ENCODE measurements at regions not wholly inside any gene's neighbourhood (a gene's known extent, or its start where the extent isn't known, plus 50 kb on each side); places are given as distances from the start of the nearest gene placed in this dataset.

GRCh38 chr3:54033761-54034160 lies 88.6 kb upstream of the CACNA2D3 start:
- no peak overlapping the region for H3K27ac ChIP-seq (ENCODE audit: low read depth in 1 of 2, low read length in 1 of 2)
- H3K9ac ChIP-seq (ENCODE audit: insufficient read depth in 1 of 2, low read length in 2 of 2), result no peak overlapping the region
- TF ChIP-seq, protein P1, sequence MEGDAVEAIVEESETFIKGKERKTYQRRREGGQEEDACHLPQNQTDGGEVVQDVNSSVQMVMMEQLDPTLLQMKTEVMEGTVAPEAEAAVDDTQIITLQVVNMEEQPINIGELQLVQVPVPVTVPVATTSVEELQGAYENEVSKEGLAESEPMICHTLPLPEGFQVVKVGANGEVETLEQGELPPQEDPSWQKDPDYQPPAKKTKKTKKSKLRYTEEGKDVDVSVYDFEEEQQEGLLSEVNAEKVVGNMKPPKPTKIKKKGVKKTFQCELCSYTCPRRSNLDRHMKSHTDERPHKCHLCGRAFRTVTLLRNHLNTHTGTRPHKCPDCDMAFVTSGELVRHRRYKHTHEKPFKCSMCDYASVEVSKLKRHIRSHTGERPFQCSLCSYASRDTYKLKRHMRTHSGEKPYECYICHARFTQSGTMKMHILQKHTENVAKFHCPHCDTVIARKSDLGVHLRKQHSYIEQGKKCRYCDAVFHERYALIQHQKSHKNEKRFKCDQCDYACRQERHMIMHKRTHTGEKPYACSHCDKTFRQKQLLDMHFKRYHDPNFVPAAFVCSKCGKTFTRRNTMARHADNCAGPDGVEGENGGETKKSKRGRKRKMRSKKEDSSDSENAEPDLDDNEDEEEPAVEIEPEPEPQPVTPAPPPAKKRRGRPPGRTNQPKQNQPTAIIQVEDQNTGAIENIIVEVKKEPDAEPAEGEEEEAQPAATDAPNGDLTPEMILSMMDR (IDR thresholded peaks at IDR 0.05; ENCODE audit: control extremely low read depth, extremely low read depth), result no peak
- no peaks in the 10 kb centered on the region for H3K9me3 ChIP-seq (ENCODE audit: control insufficient read depth in 4 of 4, insufficient read depth in 3 of 4, low read length in 3 of 4)
- H3K27me3 ChIP-seq (ENCODE audit: control insufficient read depth in 3 of 3, insufficient read depth in 3 of 3, low read length in 2 of 3), result no peaks in the 10 kb centered on the region
- no peaks in the 10 kb centered on the region for H3K36me3 ChIP-seq (ENCODE audit: control insufficient read depth in 4 of 4, insufficient read depth in 4 of 4, low read length in 4 of 4)
- 87 to 91% methylated on average over 17 of the region's 17 CpGs for WGBS, 2 donors
- H3K4me1 ChIP-seq (ENCODE audit: control insufficient read depth in 5 of 5, insufficient read depth in 5 of 5, low read length in 5 of 5), result peaks cover 0 to 1% (median 0%) of the 10 kb centered on the region in 5 donors
- DNase-seq (no peak), ATAC-seq (ENCODE audit: insufficient read depth, low FRiP score) (no peak)
- no peak overlapping the region for H3K4me3 ChIP-seq

DNA sequence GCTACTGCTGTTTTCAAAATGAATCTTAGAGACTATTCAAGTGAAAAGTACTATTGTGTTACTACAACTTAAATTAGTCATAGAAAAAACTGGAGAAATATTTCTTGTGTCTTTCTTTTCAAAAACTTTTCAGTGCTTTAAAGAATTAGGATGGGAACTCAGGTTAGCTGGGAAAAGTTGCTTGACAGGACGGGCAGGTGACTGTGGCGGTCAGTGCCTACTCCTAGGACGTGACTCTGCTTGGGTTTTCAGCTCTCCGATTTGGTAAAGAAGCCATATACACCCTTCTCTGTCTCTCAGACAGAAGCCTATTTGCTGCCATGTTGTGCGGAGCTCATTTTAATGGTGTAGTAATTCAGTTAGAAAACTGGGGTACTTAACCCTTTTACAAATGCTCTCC lies 89.8 kb upstream of the CACNA2D3 start:
- H3K27me3 ChIP-seq (ENCODE audit: control insufficient read depth in 3 of 3, insufficient read depth in 3 of 3, low read length in 2 of 3), result no peaks in the 10 kb centered on the region
- no peak overlapping the region for H3K9ac ChIP-seq (ENCODE audit: insufficient read depth in 1 of 2, low read length in 2 of 2)
- no peaks in the 10 kb centered on the region for H3K9me3 ChIP-seq (ENCODE audit: control insufficient read depth in 4 of 4, insufficient read depth in 3 of 4, low read length in 3 of 4)
- no peak overlapping the region for H3K27ac ChIP-seq (ENCODE audit: low read depth in 1 of 2, low read length in 1 of 2)
- no peak for ATAC-seq (ENCODE audit: insufficient read depth, low FRiP score)
- DNase-seq, result peak in 1 of 3 donors; percentile 50
- no peaks in the 10 kb centered on the region for H3K36me3 ChIP-seq (ENCODE audit: control insufficient read depth in 4 of 4, insufficient read depth in 4 of 4, low read length in 4 of 4)
- no peak overlapping the region for H3K4me3 ChIP-seq
- peaks cover 0 to 2% (median 0%) of the 10 kb centered on the region in 5 donors for H3K4me1 ChIP-seq (ENCODE audit: control insufficient read depth in 5 of 5, insufficient read depth in 5 of 5, low read length in 5 of 5)
- TF ChIP-seq, protein P1 (IDR thresholded peaks at IDR 0.05; ENCODE audit: control extremely low read depth, extremely low read depth), result no peak
- WGBS, 2 donors, result 80 to 92% methylated on average over 5 of the region's 5 CpGs

- Histone ChIP-seq H3K27me3 (ENCODE audit: control insufficient read depth in 3 of 3, insufficient read depth in 3 of 3, low read length in 2 of 3) (no peaks in the 10 kb centered on the region), H3K9ac (ENCODE audit: insufficient read depth in 1 of 2, low read length in 2 of 2) (no peak overlapping the region), H3K27ac (ENCODE audit: low read depth in 1 of 2, low read length in 1 of 2) (no peak overlapping the region), H3K9me3 (ENCODE audit: control insufficient read depth in 4 of 4, insufficient read depth in 3 of 4, low read length in 3 of 4) (peaks cover 0 to 4% (median 0%) of the 10 kb centered on the region in 4 donors), H3K36me3 (ENCODE audit: control insufficient read depth in 4 of 4, insufficient read depth in 4 of 4, low read length in 4 of 4) (no peaks in the 10 kb centered on the region), H3K4me3 (no peak overlapping the region), H3K4me1 (ENCODE audit: control insufficient read depth in 5 of 5, insufficient read depth in 5 of 5, low read length in 5 of 5) (peaks cover 0 to 13% (median 5%) of the 10 kb centered on the region in 5 donors)
- WGBS, 2 donors, result 70 to 87% methylated on average over 5 of the region's 5 CpGs
- no peak for ATAC-seq (ENCODE audit: insufficient read depth, low FRiP score)
- DNase-seq, result no peak
- TF ChIP-seq, protein P1 (IDR thresholded peaks at IDR 0.05; ENCODE audit: control extremely low read depth, extremely low read depth), result no peak
Observed at GRCh38 chr3:54028372-54028771, 94.0 kb upstream of the CACNA2D3 start.

- H3K9me3 ChIP-seq (ENCODE audit: control insufficient read depth in 4 of 4, insufficient read depth in 3 of 4, low read length in 3 of 4), result peaks cover 0 to 4% (median 0%) of the 10 kb centered on the region in 4 donors
- ATAC-seq (ENCODE audit: insufficient read depth, low FRiP score) (no peak), DNase-seq (peak in 2 of 3 donors; percentile 79 to 86)
- WGBS, 2 donors, result 51 to 65% methylated on average over 2 of the region's 2 CpGs
- no peaks in the 10 kb centered on the region for H3K36me3 ChIP-seq (ENCODE audit: control insufficient read depth in 4 of 4, insufficient read depth in 4 of 4, low read length in 4 of 4)
- no peaks in the 10 kb centered on the region for H3K27me3 ChIP-seq (ENCODE audit: control insufficient read depth in 3 of 3, insufficient read depth in 3 of 3, low read length in 2 of 3)
- peaks cover 0 to 13% (median 5%) of the 10 kb centered on the region in 5 donors for H3K4me1 ChIP-seq (ENCODE audit: control insufficient read depth in 5 of 5, insufficient read depth in 5 of 5, low read length in 5 of 5)
- TF ChIP-seq, protein P1 (IDR thresholded peaks at IDR 0.05; ENCODE audit: control extremely low read depth, extremely low read depth), result no peak
- no peak overlapping the region for H3K27ac ChIP-seq (ENCODE audit: low read depth in 1 of 2, low read length in 1 of 2)
- no peak overlapping the region for H3K9ac ChIP-seq (ENCODE audit: insufficient read depth in 1 of 2, low read length in 2 of 2)
- no peak overlapping the region for H3K4me3 ChIP-seq
Observed at GRCh38 chr3:54026543-54026942, 95.8 kb upstream of the CACNA2D3 start.
